ENCODE measurements at regions not wholly inside any gene's neighbourhood (a gene's known extent, or its start where the extent isn't known, plus 50 kb on each side); places are given as distances from the start of the nearest gene placed in this dataset.
"Not testable (repeated sequence)": the region's sequence is repeated elsewhere in the genome, so short reads cannot be mapped to it uniquely, and the experiment has no call there.

- H3K9me3 ChIP-seq (ENCODE audit: control insufficient read depth in 1 of 2, insufficient read depth in 1 of 2, low read length in 2 of 2) = no peaks in the 10 kb centered on the region
- ATAC-seq (ENCODE audit: poor library complexity) (no peak), DNase-seq (no peak)
- ChIA-PET POLR2A (interaction anchor here (0.6 kb wide), 1 partner anchor 644 kb away, joined by 3 read pairs; no protein-coding TSS in a partner anchor), CTCF (no interaction called here)
- Mint-ChIP-seq H3K9me3 (no peaks in the 10 kb centered on the region), H3K4me3 (no peak overlapping the region), H3K27ac (no peak overlapping the region), H3K36me3 (ENCODE audit: low read depth) (peaks cover 10% of the 10 kb centered on the region), H3K4me1 (ENCODE audit: low read depth) (no peaks in the 10 kb centered on the region), H3K27me3 (no peaks in the 10 kb centered on the region)
- no peak for TF ChIP-seq CTCF (IDR thresholded peaks at IDR 0.05)
- no peak overlapping the region for H3K27ac ChIP-seq (ENCODE audit: low read depth in 1 of 2, low read length in 2 of 2)
- no peak overlapping the region for H3K4me3 ChIP-seq (ENCODE audit: low read length)
- intact Hi-C loops (cut with DNase I, micrococcal nuclease) = no loop called here
- H3K27me3 ChIP-seq (ENCODE audit: control insufficient read depth in 1 of 2, insufficient read depth in 2 of 2, low read length in 2 of 2) = no peaks in the 10 kb centered on the region
- peaks cover 3% of the 10 kb centered on the region for H3K36me3 ChIP-seq (ENCODE audit: insufficient read depth, low read length)
- no peaks in the 10 kb centered on the region for H3K4me1 ChIP-seq (ENCODE audit: insufficient read depth, low read length)
These were observed 110.6 kb downstream of the KATNIP start for GRCh38 chr16:27660507-27660906.

- H3K4me3 Mint-ChIP-seq; H3K27ac Mint-ChIP-seq; H3K27me3 ChIP-seq (ENCODE audit: control insufficient read depth in 1 of 2, insufficient read depth in 2 of 2, low read length in 2 of 2); H3K36me3 ChIP-seq (ENCODE audit: insufficient read depth, low read length); H3K9me3 Mint-ChIP-seq; intact Hi-C loops (cut with DNase I, micrococcal nuclease); ATAC-seq (ENCODE audit: poor library complexity); DNase-seq; H3K27ac ChIP-seq (ENCODE audit: low read depth in 1 of 2, low read length in 2 of 2); H3K4me3 ChIP-seq (ENCODE audit: low read length); H3K4me1 Mint-ChIP-seq (ENCODE audit: low read depth); H3K27me3 Mint-ChIP-seq; POLR2A ChIA-PET; H3K4me1 ChIP-seq (ENCODE audit: insufficient read depth, low read length); H3K9me3 ChIP-seq (ENCODE audit: control insufficient read depth in 1 of 2, insufficient read depth in 1 of 2, low read length in 2 of 2): not testable (repeated sequence)
- CTCF ChIA-PET = interaction anchor here (0.7 kb wide), 1 partner anchor 369 kb away, joined by 3 read pairs; no protein-coding TSS in a partner anchor
- H3K36me3 Mint-ChIP-seq (ENCODE audit: low read depth) = peaks cover 21% of the 10 kb centered on the region
These were observed 113.3 kb downstream of the KATNIP start for GRCh38 chr16:27663235-27663634.

GRCh38 chr16:27665881-27666280 lies 115.9 kb downstream of the KATNIP start:
- POLR2A ChIA-PET = no interaction called here
- H3K4me1 Mint-ChIP-seq (ENCODE audit: low read depth) = no peaks in the 10 kb centered on the region

More at GRCh38 chr16:27665881-27666280, 115.9 kb downstream of the KATNIP start:
- no peaks in the 10 kb centered on the region for H3K9me3 ChIP-seq (ENCODE audit: control insufficient read depth in 1 of 2, insufficient read depth in 1 of 2, low read length in 2 of 2)
- no peak for ATAC-seq (ENCODE audit: poor library complexity)
- H3K27me3 Mint-ChIP-seq = no peaks in the 10 kb centered on the region
- TF ChIP-seq CTCF (IDR thresholded peaks at IDR 0.05) = no peak
- no peak overlapping the region for H3K27ac ChIP-seq (ENCODE audit: low read depth in 1 of 2, low read length in 2 of 2)
- H3K4me1 ChIP-seq (ENCODE audit: insufficient read depth, low read length) = no peaks in the 10 kb centered on the region
- no peaks in the 10 kb centered on the region for H3K9me3 Mint-ChIP-seq
- H3K27ac Mint-ChIP-seq = no peak overlapping the region
- H3K4me3 Mint-ChIP-seq = no peak overlapping the region
- intact Hi-C loops (cut with DNase I, micrococcal nuclease) = no loop called here
- H3K27me3 ChIP-seq (ENCODE audit: control insufficient read depth in 1 of 2, insufficient read depth in 2 of 2, low read length in 2 of 2) = no peaks in the 10 kb centered on the region
- H3K4me3 ChIP-seq (ENCODE audit: low read length) = no peak overlapping the region
- peaks cover 24% of the 10 kb centered on the region for H3K36me3 Mint-ChIP-seq (ENCODE audit: low read depth)
- CTCF ChIA-PET = no interaction called here
- no peak for DNase-seq
- H3K36me3 ChIP-seq (ENCODE audit: insufficient read depth, low read length) = no peaks in the 10 kb centered on the region

All from CD4-positive, alpha-beta T cell (primary cell).